HEK293 (cell line): ENCODE measurements at regions not wholly inside any gene's neighbourhood (a gene's known extent, or its start where the extent isn't known, plus 50 kb on each side); places are given as distances from the start of the nearest gene placed in this dataset.

Experiments
- TF ChIP-seq, protein P1 (sequence below): fragments of 450-650 bp; formaldehyde crosslinking; IDR thresholded peaks from 2 replicates; pipeline ENCODE4 v1.5.1; 2016; ENCODE audit warnings: missing biosample characterization, missing genetic modification characterization
- TF ChIP-seq, protein P2 (sequence below): fragments of 450-650 bp; formaldehyde crosslinking; IDR thresholded peaks from 2 replicates; pipeline ENCODE4 v1.5.1; 2016; ENCODE audit warnings: missing biosample characterization, missing genetic modification characterization

DNA sequence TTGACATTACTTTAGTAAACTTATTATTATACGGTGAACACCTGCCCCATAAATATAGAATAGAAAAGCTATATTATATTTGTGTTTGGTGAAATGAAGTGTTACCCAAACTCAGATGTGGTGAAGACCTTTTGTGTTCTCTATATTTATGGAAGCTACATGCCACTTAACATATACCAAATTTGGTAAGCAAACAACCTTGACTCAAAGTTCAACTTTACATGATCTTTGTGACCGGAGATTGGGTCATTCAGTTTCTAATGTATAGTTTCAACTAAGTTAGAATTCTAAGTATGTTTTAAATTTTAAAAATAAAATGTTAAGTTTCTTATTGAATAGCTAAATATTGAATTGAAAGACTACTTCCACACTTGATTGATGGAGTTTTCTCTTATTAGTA lies 288.6 kb upstream of the SEMA3D start:
- TF ChIP-seq, protein P1, sequence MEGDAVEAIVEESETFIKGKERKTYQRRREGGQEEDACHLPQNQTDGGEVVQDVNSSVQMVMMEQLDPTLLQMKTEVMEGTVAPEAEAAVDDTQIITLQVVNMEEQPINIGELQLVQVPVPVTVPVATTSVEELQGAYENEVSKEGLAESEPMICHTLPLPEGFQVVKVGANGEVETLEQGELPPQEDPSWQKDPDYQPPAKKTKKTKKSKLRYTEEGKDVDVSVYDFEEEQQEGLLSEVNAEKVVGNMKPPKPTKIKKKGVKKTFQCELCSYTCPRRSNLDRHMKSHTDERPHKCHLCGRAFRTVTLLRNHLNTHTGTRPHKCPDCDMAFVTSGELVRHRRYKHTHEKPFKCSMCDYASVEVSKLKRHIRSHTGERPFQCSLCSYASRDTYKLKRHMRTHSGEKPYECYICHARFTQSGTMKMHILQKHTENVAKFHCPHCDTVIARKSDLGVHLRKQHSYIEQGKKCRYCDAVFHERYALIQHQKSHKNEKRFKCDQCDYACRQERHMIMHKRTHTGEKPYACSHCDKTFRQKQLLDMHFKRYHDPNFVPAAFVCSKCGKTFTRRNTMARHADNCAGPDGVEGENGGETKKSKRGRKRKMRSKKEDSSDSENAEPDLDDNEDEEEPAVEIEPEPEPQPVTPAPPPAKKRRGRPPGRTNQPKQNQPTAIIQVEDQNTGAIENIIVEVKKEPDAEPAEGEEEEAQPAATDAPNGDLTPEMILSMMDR (tag by site-specific recombination): no peak
- TF ChIP-seq, protein P2, sequence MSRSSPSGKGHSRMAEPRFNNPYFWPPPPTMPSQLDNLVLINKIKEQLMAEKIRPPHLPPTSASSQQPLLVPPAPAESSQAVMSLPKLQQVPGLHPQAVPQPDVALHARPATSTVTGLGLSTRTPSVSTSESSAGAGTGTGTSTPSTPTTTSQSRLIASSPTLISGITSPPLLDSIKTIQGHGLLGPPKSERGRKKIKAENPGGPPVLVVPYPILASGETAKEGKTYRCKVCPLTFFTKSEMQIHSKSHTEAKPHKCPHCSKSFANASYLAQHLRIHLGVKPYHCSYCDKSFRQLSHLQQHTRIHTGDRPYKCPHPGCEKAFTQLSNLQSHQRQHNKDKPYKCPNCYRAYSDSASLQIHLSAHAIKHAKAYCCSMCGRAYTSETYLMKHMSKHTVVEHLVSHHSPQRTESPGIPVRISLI: no peak
